Mammary epithelial cell (primary cell): ENCODE measurements at regions not wholly inside any gene's neighbourhood (a gene's known extent, or its start where the extent isn't known, plus 50 kb on each side); places are given as distances from the start of the nearest gene placed in this dataset.
"Not testable (repeated sequence)": the region's sequence is repeated elsewhere in the genome, so short reads cannot be mapped to it uniquely, and the experiment has no call there.

Source experiments
- EZH2 ChIP-seq: IDR thresholded peaks from 2 replicates; pipeline ENCODE4 v1.6.1; 2012; ENCODE audit warnings: low read length, inconsistent platforms, borderline replicate concordance
- TF ChIP-seq, protein P1 (sequence below), 2 donors: IDR thresholded peaks in 1 of 2; conservative IDR thresholded peaks in 1 of 2; 2 replicates each; pipeline ENCODE4 v1.5.1; 2011 to 2012; ENCODE audit warnings: inconsistent platforms in 2 of 2, low read length in 2 of 2, mild to moderate bottlenecking in 2 of 2, control low read depth in 1 of 2, low read depth in 1 of 2; ENCODE audit not compliant: insufficient read depth in 1 of 2; ENCODE audit errors: extremely low read depth in 1 of 2

DNA sequence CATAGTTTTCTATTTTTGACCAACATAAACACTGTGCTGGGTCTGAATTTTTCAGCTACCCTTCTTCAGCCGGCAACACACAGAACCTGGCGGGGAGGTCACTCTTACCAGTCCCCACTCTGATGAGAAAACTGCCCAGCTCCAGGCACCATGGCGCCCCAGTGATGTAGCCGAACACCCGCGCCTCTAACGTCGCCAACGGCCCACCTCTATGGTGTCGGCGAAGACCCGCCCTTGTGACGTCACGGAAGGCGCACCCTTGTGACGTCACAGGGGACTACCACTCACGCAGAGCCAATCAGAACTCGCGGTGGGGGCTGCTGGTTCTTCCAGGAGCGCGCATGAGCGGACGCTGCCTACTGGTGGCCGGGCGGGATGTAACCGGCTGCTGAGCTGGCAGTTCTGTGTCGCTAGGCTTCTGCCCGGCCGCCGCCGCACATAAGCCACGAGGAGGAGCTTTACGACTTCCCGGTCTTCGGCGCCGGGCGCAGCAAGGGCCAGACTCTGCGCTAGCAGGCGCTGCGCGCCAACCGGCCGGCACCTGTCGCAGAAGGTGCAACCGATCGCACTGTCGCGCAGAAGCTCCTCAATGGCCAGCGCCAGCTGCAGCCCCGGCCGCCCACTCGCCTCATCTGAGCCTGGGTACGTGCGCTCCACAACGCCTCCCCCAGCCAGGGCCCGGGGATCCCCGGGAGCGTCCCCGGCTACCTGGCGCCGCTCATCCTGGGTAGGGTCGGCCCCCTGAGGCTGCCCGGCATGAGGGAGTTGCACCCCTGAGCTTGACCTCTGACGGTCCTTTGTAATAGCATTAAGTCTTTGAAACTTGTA lies 92.2 kb upstream of the OR4F16 start:
- TF ChIP-seq, protein P1, sequence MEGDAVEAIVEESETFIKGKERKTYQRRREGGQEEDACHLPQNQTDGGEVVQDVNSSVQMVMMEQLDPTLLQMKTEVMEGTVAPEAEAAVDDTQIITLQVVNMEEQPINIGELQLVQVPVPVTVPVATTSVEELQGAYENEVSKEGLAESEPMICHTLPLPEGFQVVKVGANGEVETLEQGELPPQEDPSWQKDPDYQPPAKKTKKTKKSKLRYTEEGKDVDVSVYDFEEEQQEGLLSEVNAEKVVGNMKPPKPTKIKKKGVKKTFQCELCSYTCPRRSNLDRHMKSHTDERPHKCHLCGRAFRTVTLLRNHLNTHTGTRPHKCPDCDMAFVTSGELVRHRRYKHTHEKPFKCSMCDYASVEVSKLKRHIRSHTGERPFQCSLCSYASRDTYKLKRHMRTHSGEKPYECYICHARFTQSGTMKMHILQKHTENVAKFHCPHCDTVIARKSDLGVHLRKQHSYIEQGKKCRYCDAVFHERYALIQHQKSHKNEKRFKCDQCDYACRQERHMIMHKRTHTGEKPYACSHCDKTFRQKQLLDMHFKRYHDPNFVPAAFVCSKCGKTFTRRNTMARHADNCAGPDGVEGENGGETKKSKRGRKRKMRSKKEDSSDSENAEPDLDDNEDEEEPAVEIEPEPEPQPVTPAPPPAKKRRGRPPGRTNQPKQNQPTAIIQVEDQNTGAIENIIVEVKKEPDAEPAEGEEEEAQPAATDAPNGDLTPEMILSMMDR (conservative IDR thresholded peaks at IDR 0.05 in 1 of 2, IDR thresholded peaks at IDR 0.05 in 1 of 2; ENCODE audit: extremely low read depth in 1 of 2, insufficient read depth in 1 of 2, low read depth in 1 of 2, low read length in 2 of 2), result peak in 1 of 2 donors; percentile 48
- not testable (repeated sequence) for TF ChIP-seq EZH2
